K562 (cell line): ENCODE measurements at regions not wholly inside any gene's neighbourhood (a gene's known extent, or its start where the extent isn't known, plus 50 kb on each side); places are given as distances from the start of the nearest gene placed in this dataset.
A peak's percentile ranks its signal among the peaks of the same experiment; 100 is the strongest.

ENCODE experiments used
- ARID1B ChIP-seq: fragments of 450-650 bp; IDR thresholded peaks from 2 replicates; pipeline ENCODE4 v1.6.1; 2016; ENCODE audit warnings: antibody characterized with exemption, mild to moderate bottlenecking, inconsistent platforms
- ARID2 ChIP-seq: fragments of 450-650 bp; IDR thresholded peaks from 2 replicates; pipeline ENCODE4 v1.6.1; 2017; ENCODE audit warnings: antibody characterized with exemption, mild to moderate bottlenecking
- BRF1 ChIP-seq: IDR thresholded peaks from 3 replicates; pipeline ENCODE4 v1.6.1; 2011; ENCODE audit warnings: borderline replicate concordance, mild to moderate bottlenecking; ENCODE audit not compliant: insufficient read length; ENCODE audit errors: extremely low read depth
- CCNT2 ChIP-seq: IDR thresholded peaks from 2 replicates; pipeline ENCODE4 v1.6.1; 2011; ENCODE audit warnings: borderline replicate concordance, low read depth, mild to moderate bottlenecking, moderate library complexity, mixed read lengths, low read length; ENCODE audit not compliant: insufficient read length; ENCODE audit errors: extremely low read depth
- CHD1 ChIP-seq: fragments of 200-600 bp; sonication (generic); IDR thresholded peaks from one replicate; pipeline ENCODE4 v1.6.1; 2012; ENCODE audit warnings: mild to moderate bottlenecking, moderate library complexity, low read length, inconsistent platforms
- DLX4 ChIP-seq: fragments of 250-450 bp; sonication (Bioruptor Pico); IDR thresholded peaks from 2 replicates; pipeline ENCODE4 v1.6.1; 2021; ENCODE audit warnings: mild to moderate bottlenecking
- EP300 ChIP-seq: IDR thresholded peaks from 2 replicates; pipeline ENCODE4 v1.6.1; 2012; ENCODE audit warnings: low read length, improper control_type of control experiment
- FUS ChIP-seq: fragments of 200-400 bp; formaldehyde crosslinking; optimal IDR thresholded peaks from 2 replicates; pipeline ENCODE3; 2017; ENCODE audit warnings: low read depth, low read length
- MAFK ChIP-seq: IDR thresholded peaks from 2 replicates; pipeline ENCODE4 v1.6.1; 2011; ENCODE audit warnings: low read length, improper control_type of control experiment
- MECOM ChIP-seq: fragments of 250-450 bp; sonication (Bioruptor Pico); IDR thresholded peaks from 2 replicates; pipeline ENCODE4 v1.8.0; 2022; ENCODE audit warnings: inconsistent platforms
- MNT ChIP-seq, 2 experiments: fragments of 450-650 bp; conservative IDR thresholded peaks; 2 replicates each; pipeline ENCODE4 v1.6.1; 2017; ENCODE audit warnings: mild to moderate bottlenecking in 2 of 2, moderate library complexity in 2 of 2
- PRMT5 ChIP-seq: sonication (generic); formaldehyde crosslinking; IDR thresholded peaks from 2 replicates; pipeline ENCODE4 v1.5.0; 2020; ENCODE audit warnings: missing genetic modification reagents
- RNF2 ChIP-seq: sonication (generic); IDR thresholded peaks from 2 replicates; pipeline ENCODE4 v1.6.1; 2016
- SIRT6 ChIP-seq: IDR thresholded peaks from one replicate; pipeline ENCODE4 v1.6.1; 2012; ENCODE audit warnings: low read depth, mild to moderate bottlenecking, control low read depth, inconsistent platforms, low read length, moderate library complexity
- SIX5 ChIP-seq, 2 experiments: IDR thresholded peaks; 2 replicates each; pipeline ENCODE4 v1.6.1; 2011; ENCODE audit warnings: low read length in 2 of 2, borderline replicate concordance in 1 of 2, low read depth in 1 of 2, mild to moderate bottlenecking in 1 of 2, moderate library complexity in 1 of 2; ENCODE audit not compliant: insufficient read depth in 1 of 2
- STAT5A ChIP-seq: IDR thresholded peaks from 2 replicates; pipeline ENCODE4 v1.6.1; 2012; ENCODE audit warnings: low read length, inconsistent platforms, borderline replicate concordance
- TEAD2 ChIP-seq: fragments of 450-650 bp; IDR thresholded peaks from 2 replicates; pipeline ENCODE4 v1.6.1; 2016; ENCODE audit warnings: missing genetic modification characterization, control low read depth, missing compliant biosample characterization
- TEAD4 ChIP-seq, 2 experiments: sonication (generic) in 1 of 2; formaldehyde crosslinking in 1 of 2; IDR thresholded peaks; 2 replicates each; pipeline versions ENCODE4 v1.6.1 to v1.8.0; 2012 to 2022; ENCODE audit warnings: borderline replicate concordance in 1 of 2, inconsistent platforms in 1 of 2, low read length in 1 of 2, mild to moderate bottlenecking in 1 of 2, missing genetic modification reagents in 1 of 2
- TOE1 ChIP-seq, 2 experiments: fragments of 450-650 bp in 1 of 2; sonication (generic) in 1 of 2; formaldehyde crosslinking in 1 of 2; IDR thresholded peaks; 2 replicates each; pipeline versions ENCODE4 v1.7.1 to v1.8.0; 2016 to 2022; ENCODE audit warnings: borderline replicate concordance in 2 of 2, mild to moderate bottlenecking in 2 of 2, antibody characterized with exemption in 1 of 2, inconsistent platforms in 1 of 2, low read depth in 1 of 2, missing genetic modification reagents in 1 of 2, moderate library complexity in 1 of 2
- ZNF282 ChIP-seq: sonication (generic); formaldehyde crosslinking; IDR thresholded peaks from 2 replicates; pipeline ENCODE4 v1.8.1; 2023; ENCODE audit warnings: missing genetic modification reagents
- ZNF444 ChIP-seq: fragments of 250-450 bp; sonication (Bioruptor Pico); IDR thresholded peaks from 2 replicates; pipeline ENCODE4 v1.4.0; 2020; ENCODE audit warnings: mild to moderate bottlenecking, moderate library complexity
- ZNF551 ChIP-seq: fragments of 250-450 bp; sonication (Bioruptor Pico); IDR thresholded peaks from 2 replicates; pipeline ENCODE4 v1.5.0; 2021; ENCODE audit warnings: mild to moderate bottlenecking, moderate library complexity
- ZNF717 ChIP-seq: fragments of 250-450 bp; sonication (Bioruptor Pico); IDR thresholded peaks from 2 replicates; pipeline ENCODE4 v1.5.0; 2021
- ZNF76 ChIP-seq: fragments of 250-450 bp; sonication (Bioruptor Pico); IDR thresholded peaks from 2 replicates; pipeline ENCODE4 v1.4.0; 2020; ENCODE audit warnings: mild to moderate bottlenecking, moderate library complexity, borderline replicate concordance
- ZNF79 ChIP-seq: fragments of 250-450 bp; sonication (Bioruptor Pico); IDR thresholded peaks from 2 replicates; pipeline ENCODE4 v1.4.0; 2020; ENCODE audit warnings: low read depth, mild to moderate bottlenecking, moderate library complexity
- ZSCAN29 ChIP-seq: fragments of 450-650 bp; IDR thresholded peaks from 2 replicates; pipeline ENCODE4 v1.6.1; 2017
- TF ChIP-seq, protein P1 (sequence below): fragments of 250-450 bp; sonication (Bioruptor Pico); IDR thresholded peaks from 2 replicates; pipeline ENCODE4 v1.5.0; 2021; ENCODE audit warnings: mild to moderate bottlenecking, borderline replicate concordance

DNA sequence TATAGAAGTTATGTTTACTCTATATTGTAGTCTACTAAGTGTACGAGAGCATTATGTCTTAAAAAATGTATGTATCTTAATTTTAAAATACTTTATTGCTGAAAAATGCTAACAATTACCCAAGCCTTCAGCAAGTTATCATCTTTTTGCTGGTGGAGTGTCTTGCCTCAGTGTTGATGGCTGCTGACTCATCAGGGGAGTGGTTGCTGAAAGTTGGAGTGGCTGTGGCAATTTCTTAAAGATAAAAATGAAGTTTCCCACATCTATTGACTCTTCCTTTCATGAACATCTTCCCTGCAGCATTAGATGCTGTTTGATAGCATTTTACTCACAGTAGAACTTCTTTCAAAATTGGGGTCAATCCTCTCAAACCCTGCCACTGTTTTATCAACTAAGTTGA is 95.8 kb downstream of the CDC7 start (continued):
- no peak for TF ChIP-seq ZNF717 (CRISPR knock-in tag)
- TF ChIP-seq ZNF79 (CRISPR knock-in tag), result no peak
- no peak for TF ChIP-seq MNT (conservative IDR thresholded peaks at IDR 0.05)
- TF ChIP-seq ZNF444, result no peak
- no peak for TF ChIP-seq TEAD2
- no peak for TF ChIP-seq SIX5 (IDR thresholded peaks at IDR 0.05; ENCODE audit: borderline replicate concordance in 1 of 2, insufficient read depth in 1 of 2, low read depth in 1 of 2, low read length in 2 of 2)
- TF ChIP-seq CCNT2, result peak; percentile 40
- TF ChIP-seq MAFK, result peak; percentile 80
- no peak for TF ChIP-seq SIRT6
- no peak for TF ChIP-seq PRMT5 (CRISPR knock-in tag)
- peak; percentile 80 for TF ChIP-seq ARID1B
- no peak for TF ChIP-seq ZNF76 (CRISPR knock-in tag)
- no peak for TF ChIP-seq STAT5A
- no peak for TF ChIP-seq RNF2
- TF ChIP-seq ARID2, result no peak
- TF ChIP-seq ZSCAN29, result no peak
- peak; percentile 62 for TF ChIP-seq EP300
- TF ChIP-seq ZNF551 (CRISPR knock-in tag), result no peak
- TF ChIP-seq BRF1, result no peak
- no peak for TF ChIP-seq FUS
- TF ChIP-seq, protein P1, sequence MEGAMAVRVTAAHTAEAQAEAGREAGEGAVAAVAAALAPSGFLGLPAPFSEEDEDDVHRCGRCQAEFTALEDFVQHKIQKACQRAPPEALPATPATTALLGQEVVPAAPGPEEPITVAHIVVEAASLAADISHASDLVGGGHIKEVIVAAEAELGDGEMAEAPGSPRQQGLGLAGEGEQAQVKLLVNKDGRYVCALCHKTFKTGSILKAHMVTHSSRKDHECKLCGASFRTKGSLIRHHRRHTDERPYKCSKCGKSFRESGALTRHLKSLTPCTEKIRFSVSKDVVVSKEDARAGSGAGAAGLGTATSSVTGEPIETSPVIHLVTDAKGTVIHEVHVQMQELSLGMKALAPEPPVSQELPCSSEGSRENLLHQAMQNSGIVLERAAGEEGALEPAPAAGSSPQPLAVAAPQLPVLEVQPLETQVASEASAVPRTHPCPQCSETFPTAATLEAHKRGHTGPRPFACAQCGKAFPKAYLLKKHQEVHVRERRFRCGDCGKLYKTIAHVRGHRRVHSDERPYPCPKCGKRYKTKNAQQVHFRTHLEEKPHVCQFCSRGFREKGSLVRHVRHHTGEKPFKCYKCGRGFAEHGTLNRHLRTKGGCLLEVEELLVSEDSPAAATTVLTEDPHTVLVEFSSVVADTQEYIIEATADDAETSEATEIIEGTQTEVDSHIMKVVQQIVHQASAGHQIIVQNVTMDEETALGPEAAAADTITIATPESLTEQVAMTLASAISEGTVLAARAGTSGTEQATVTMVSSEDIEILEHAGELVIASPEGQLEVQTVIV (CRISPR knock-in tag), result no peak
- TF ChIP-seq CHD1, result no peak
- 0 out of 2 replicates have a peak, but pooled peaks have one; percentile 30 for TF ChIP-seq TEAD4 (IDR thresholded peaks at IDR 0.05; ENCODE audit: low read length)
- TF ChIP-seq TEAD4 (CRISPR knock-in tag; IDR thresholded peaks at IDR 0.05; ENCODE audit: borderline replicate concordance), result no peak
- no peak for TF ChIP-seq DLX4 (CRISPR knock-in tag)
- no peak for TF ChIP-seq TOE1 (IDR thresholded peaks at IDR 0.05; ENCODE audit: borderline replicate concordance)
- no peak for TF ChIP-seq TOE1 (CRISPR knock-in tag; IDR thresholded peaks at IDR 0.05; ENCODE audit: borderline replicate concordance, low read depth)
- no peak for TF ChIP-seq ZNF282 (CRISPR knock-in tag)
- TF ChIP-seq MECOM (CRISPR knock-in tag), result peak; percentile 54; the same call in 1 of the 2 replicates
